SJCRH30 (cell line): ENCODE measurements at regions not wholly inside any gene's neighbourhood (a gene's known extent, or its start where the extent isn't known, plus 50 kb on each side); places are given as distances from the start of the nearest gene placed in this dataset.

Experiments used
- DNase-seq, 2 experiments: peaks; one replicate each; pipeline ENCODE4 v3.0.0-alpha.2; 2015 to 2020
- H3K27ac ChIP-seq: fragments of 250-450 bp; sonication (Bioruptor Pico); 2 replicates; pipeline ENCODE4 v1.5.1; 2020; ENCODE audit warnings: mild to moderate bottlenecking, moderate library complexity
- H3K27me3 ChIP-seq: fragments of 250-450 bp; sonication (Bioruptor Pico); 2 replicates; pipeline ENCODE4 v1.5.1; 2020; ENCODE audit warnings: mild to moderate bottlenecking, moderate library complexity
- H3K36me3 ChIP-seq: fragments of 250-450 bp; sonication (Bioruptor Pico); 2 replicates; pipeline ENCODE4 v1.5.1; 2020; ENCODE audit warnings: mild to moderate bottlenecking, moderate library complexity
- H3K4me1 ChIP-seq: fragments of 250-450 bp; sonication (Bioruptor Pico); 2 replicates; pipeline ENCODE4 v1.5.1; 2020; ENCODE audit warnings: mild to moderate bottlenecking, moderate library complexity
- H3K4me3 ChIP-seq: fragments of 250-450 bp; sonication (Bioruptor Pico); 2 replicates; pipeline ENCODE4 v1.5.1; 2020; ENCODE audit warnings: mild to moderate bottlenecking, moderate library complexity
- H3K9me3 ChIP-seq: fragments of 250-450 bp; sonication (Bioruptor Pico); replicated peaks from 2 replicates; pipeline ENCODE4 v1.5.1; 2020; ENCODE audit warnings: mild to moderate bottlenecking, moderate library complexity

DNA sequence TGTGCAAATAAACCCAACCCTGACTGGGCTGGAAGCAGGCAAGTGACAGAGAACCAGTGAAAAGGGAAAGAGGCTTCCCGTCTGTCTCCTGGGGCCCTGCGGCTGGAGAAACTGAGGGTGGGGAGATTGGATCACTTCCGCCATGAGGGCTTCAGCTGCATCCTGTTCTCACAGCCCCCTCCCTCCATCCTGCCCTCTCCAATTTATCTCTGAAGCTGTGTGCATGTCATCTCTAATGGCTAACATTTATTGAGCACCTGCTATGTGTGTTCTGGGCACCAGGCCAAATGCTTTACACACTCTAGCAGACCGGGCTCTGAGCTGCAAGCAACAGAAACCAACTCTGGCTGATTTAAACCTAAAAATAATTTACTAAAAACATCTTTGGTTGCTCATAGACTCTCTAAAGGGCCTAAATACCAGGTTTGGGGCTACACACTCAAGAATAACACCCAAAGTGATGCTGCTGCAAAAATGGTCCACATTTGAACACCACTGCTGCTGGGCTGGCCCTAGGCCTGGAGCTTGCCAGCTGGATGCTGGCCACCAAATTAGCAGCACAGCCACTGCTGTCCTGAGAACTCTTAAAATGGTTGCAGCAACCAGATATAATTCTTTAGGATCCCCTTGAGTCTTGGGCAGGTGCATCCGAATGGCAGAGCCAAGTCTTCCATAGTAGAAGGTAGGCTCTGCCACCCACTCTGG is 123.6 kb upstream of the LRFN2 start:
- Histone ChIP-seq H3K36me3 (no peaks in the 10 kb centered on the region), H3K9me3 (no peaks in the 10 kb centered on the region), H3K4me3 (no peak overlapping the region), H3K27me3 (0 out of 2 replicates have a peak, but pooled peaks cover 3% of the 10 kb centered on the region), H3K27ac (no peak overlapping the region), H3K4me1 (no peaks in the 10 kb centered on the region)
- DNase-seq: peak in 1 of 2 experiments; percentile 5

DNA sequence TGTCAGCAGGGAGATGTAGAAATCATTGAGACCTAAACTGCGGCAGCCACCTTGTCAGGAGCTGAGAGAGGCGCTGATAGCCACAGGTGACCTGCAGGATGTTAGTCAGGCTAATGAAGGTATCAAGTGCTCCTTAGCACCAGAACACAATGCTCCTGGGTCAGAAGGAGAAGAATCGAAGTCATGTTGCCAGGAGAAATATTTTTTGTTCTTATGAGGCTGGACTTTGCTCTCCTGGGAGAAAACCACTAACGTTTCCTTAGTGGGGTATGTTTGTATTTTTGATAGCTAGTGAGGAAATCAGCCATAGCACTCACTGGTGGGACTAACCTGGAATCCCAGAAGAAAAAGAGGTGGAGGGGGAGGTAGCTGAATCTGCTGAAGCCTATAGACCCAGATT is 120.9 kb upstream of the LRFN2 start:
- Histone ChIP-seq H3K4me1 (no peaks in the 10 kb centered on the region), H3K36me3 (no peaks in the 10 kb centered on the region), H3K4me3 (no peak overlapping the region), H3K9me3 (no peaks in the 10 kb centered on the region), H3K27ac (no peak overlapping the region), H3K27me3 (0 out of 2 replicates have a peak, but pooled peaks cover 3% of the 10 kb centered on the region)
- DNase-seq: no peak

DNA sequence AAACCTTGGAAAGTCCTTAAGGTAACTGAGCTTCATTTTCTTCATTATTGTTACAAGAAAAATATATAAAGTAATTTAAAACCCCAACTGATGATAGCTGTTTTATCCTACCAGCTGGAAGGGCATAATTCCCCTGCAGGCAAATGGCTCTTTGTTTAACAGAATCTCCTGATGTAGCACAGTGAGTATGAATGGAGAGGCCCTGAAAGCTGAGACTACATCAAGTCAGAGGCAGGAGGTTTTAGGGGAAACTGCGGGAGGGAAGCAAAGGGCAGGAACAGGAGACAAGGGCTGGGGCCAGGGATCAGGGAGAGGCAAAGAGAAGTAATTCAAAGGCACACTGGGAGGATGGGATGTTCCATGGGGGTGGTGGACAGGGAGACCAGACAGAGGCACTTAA is 119.0 kb upstream of the LRFN2 start:
- Histone ChIP-seq H3K36me3 (no peaks in the 10 kb centered on the region), H3K27ac (no peak overlapping the region)

DNA sequence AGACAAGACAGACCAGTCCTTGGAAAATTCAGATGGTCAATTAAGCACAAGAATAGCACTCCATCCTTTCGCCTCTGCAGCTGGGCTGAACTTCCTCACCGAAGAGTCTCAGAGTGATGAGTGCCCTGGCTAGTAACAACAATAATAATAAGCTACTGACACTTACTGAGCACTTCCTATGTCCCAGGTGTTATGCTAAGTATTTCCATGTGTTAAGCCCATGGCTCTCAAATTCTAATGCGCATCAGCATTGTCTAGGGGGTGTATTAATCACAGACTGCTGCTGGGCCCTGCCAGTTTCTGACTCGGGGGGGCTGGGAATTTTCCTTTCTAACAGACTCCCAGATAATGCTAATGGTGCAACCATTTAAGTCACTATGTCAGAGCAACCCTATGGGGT is 118.2 kb upstream of the LRFN2 start:
- no peaks in the 10 kb centered on the region for H3K9me3 ChIP-seq
- 0 out of 2 replicates have a peak, but pooled peaks cover 3% of the 10 kb centered on the region for H3K27me3 ChIP-seq
- H3K4me3 ChIP-seq: no peak overlapping the region
- H3K27ac ChIP-seq: no peak overlapping the region
- H3K36me3 ChIP-seq: no peaks in the 10 kb centered on the region
- H3K4me1 ChIP-seq: no peaks in the 10 kb centered on the region
- DNase-seq: no peak

More for the DNA sequence above, 119.0 kb upstream of the LRFN2 start:
- Histone ChIP-seq H3K27me3 (0 out of 2 replicates have a peak, but pooled peaks cover 3% of the 10 kb centered on the region), H3K9me3 (no peaks in the 10 kb centered on the region), H3K4me3 (no peak overlapping the region), H3K4me1 (no peaks in the 10 kb centered on the region)
- DNase-seq: no peak

DNA sequence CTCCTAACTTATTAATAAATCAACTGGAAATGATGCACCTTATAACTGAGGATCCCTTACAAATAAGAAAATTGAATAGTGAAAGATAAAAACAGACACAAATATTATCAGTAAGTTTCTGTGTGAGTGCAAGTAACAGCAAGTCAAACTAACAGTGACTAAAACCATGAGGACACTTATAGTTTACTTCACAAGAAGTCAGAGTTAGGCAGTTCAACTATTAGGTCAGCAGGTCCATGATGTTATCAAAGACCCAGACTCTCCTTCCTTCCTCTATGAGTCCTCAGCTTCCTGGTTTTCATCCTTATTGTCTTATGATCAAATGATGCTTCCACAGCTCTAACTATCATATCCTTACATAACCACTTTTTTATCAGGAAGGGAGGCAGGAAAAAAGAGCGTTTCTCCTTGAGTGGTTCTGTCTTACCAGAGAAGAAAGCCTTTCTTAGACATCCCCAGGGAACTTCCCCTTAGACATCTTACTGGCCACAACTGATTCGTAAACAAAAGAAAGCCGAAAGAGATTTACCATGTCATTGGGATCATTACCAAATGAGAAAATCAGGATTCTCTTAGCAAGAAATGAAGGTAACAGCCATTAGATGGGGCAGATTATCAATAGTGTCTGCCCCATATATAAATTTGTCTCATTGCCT is 114.3 kb upstream of the LRFN2 start:
- 0 out of 2 replicates have a peak, but pooled peaks cover 3% of the 10 kb centered on the region for H3K27me3 ChIP-seq
- no peak overlapping the region for H3K4me3 ChIP-seq
- no peak for DNase-seq
- no peak overlapping the region for H3K27ac ChIP-seq
- H3K9me3 ChIP-seq: no peaks in the 10 kb centered on the region
- no peaks in the 10 kb centered on the region for H3K4me1 ChIP-seq
- H3K36me3 ChIP-seq: no peaks in the 10 kb centered on the region

DNA sequence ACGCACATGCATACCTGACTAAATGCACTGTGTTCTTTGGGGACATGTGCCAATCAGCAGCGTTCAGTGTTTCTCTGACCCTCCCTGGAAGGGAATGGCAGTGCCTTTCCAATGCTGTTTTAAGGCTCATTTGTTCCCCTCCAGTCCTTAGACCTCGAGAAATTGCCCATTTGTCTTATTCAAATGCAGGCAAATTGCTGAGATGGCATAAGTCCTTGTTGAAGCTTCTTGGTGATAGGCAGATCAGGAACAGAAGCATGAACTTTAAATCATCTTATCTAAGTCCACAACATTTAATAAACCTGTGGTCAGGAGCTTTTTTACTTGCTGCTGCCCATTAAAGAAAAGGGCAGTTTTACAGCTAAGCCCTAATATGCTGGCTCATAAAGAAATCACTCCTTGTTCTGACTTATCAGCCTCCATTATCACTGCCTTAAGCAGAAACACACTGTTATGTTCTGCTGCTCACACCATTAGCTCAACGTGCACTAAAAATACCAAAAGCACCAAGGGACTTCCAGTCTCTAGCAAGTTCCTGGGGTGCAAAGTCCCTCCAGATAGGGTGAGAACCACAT is 112.9 kb upstream of the LRFN2 start:
- no peaks in the 10 kb centered on the region for H3K4me1 ChIP-seq
- H3K4me3 ChIP-seq: no peak overlapping the region
- DNase-seq: no peak
- H3K27ac ChIP-seq: no peak overlapping the region
- H3K36me3 ChIP-seq: no peaks in the 10 kb centered on the region
- no peaks in the 10 kb centered on the region for H3K9me3 ChIP-seq
- H3K27me3 ChIP-seq: no peaks in the 10 kb centered on the region

DNA sequence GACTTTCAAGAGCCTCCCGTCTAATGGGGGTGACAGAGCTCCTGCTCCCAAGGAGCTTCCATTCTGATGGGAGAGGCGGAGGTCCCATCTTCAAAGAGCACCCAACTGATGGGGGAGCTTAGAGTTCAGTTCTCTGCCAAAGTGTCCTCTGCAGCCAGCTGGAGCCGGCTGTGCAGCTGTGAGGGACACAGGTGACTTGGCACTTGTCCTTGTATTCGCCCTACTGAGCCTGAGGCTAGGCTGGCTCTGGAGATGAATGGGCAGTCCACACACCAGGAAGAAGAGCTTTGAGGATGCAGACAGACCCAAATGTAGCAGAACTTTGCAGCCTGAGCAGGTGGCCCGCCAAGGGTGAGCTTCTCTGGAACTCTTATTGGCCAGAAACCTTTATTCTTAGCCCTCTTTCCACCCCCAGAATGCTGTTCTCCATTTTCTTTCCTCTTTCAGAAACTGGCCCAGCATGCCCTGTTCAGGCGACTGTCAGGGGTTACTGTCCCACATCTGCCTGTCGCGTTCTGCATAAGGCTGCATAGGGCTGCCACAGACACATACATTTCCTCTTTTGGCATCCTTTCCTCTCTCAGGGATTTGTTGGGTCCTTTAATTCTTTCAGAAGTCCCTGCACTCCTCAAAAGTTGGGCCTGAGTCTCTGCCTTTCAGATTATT is 108.7 kb upstream of the LRFN2 start:
- Histone ChIP-seq H3K9me3 (no peaks in the 10 kb centered on the region), H3K27ac (no peak overlapping the region), H3K27me3 (no peaks in the 10 kb centered on the region), H3K36me3 (no peaks in the 10 kb centered on the region), H3K4me1 (no peaks in the 10 kb centered on the region), H3K4me3 (no peak overlapping the region)
- no peak for DNase-seq

DNA sequence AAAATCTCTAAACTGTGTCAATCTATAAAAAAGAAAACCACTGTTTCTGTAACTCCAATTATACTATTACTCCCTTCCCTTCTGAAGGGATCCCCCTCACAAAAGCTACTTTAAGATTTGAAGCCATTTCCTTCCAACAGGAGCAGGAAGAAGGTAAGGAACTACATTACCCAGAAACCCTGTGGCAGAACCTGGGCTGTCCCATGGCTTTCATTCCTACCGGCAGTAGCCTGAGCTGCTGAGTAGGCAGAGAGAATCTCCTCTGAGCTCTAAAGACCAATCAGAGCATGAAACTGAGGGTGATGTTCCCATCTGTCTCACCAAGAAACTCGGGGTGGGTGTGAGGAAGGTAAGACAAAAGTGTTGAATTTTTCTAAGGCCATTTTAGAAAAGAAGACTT is 108.0 kb upstream of the LRFN2 start:
- H3K36me3 ChIP-seq: no peaks in the 10 kb centered on the region
- no peak overlapping the region for H3K27ac ChIP-seq
- no peaks in the 10 kb centered on the region for H3K4me1 ChIP-seq
- H3K27me3 ChIP-seq: no peaks in the 10 kb centered on the region
- no peaks in the 10 kb centered on the region for H3K9me3 ChIP-seq
- no peak overlapping the region for H3K4me3 ChIP-seq
- no peak for DNase-seq

DNA sequence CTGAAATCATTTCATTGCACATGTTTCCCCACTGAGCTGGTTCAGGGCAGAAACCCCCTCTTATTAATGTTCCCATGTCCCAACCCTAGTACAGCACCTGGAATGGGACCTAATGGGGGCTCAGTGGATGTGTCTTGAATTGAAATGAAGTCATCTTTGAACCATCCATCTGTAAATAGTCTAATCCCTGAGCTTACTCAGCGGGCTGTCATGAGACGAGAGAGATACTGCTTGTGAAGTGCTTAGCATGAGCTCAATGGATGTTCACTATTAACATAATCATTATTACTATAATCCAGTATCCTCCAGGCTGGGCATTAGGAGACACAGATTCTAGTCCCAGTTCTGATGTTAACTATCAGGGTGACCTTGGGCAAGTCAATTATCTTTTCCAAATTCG is 106.6 kb upstream of the LRFN2 start:
- DNase-seq: no peak
- no peak overlapping the region for H3K4me3 ChIP-seq
- no peaks in the 10 kb centered on the region for H3K36me3 ChIP-seq
- H3K27me3 ChIP-seq: no peaks in the 10 kb centered on the region
- H3K9me3 ChIP-seq: no peaks in the 10 kb centered on the region
- no peaks in the 10 kb centered on the region for H3K4me1 ChIP-seq
- H3K27ac ChIP-seq: no peak overlapping the region

DNA sequence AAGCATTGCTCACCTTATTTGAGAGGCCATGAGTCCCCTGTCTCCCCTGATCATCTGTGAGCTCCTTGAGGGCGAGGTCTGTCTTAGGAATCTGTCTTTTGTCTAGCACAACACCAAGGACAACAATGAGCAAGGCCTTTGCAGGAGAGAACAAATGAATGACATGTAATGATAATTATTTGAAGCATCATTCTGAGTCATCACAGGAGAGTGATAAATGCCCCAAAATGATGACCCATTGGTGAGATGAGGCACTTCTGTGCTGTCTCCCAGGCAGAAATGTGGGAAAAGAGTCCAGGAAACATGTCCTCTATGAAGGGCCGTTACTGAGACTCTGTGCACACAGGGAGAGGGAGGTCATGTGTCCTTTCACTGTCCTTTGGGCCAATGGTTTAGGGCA is 105.2 kb upstream of the LRFN2 start:
- no peak overlapping the region for H3K4me3 ChIP-seq
- H3K27ac ChIP-seq: no peak overlapping the region
- DNase-seq: no peak
- no peaks in the 10 kb centered on the region for H3K36me3 ChIP-seq
- H3K27me3 ChIP-seq: no peaks in the 10 kb centered on the region
- H3K9me3 ChIP-seq: no peaks in the 10 kb centered on the region
- H3K4me1 ChIP-seq: no peaks in the 10 kb centered on the region

DNA sequence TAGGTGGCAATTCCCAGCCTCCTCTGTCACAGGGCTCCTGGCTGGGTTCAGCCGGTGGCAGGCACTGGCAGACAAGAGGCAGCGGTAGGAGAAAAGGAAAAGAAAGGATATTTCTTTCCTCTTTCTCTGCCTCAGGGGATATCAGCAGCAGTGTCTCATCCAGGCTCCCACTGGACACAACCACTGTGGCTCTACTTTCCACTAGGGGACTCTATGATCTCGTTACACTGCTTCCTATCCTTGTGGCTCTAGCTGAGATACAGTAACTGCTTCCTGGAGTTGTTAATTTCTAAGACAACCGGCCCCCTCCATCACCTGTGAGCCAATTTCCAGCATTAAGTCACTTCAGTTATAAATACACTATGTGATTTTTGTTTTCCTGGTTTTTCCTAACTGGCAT is 102.0 kb upstream of the LRFN2 start:
- H3K36me3 ChIP-seq: no peaks in the 10 kb centered on the region
- H3K9me3 ChIP-seq: no peaks in the 10 kb centered on the region
- no peak overlapping the region for H3K4me3 ChIP-seq
- DNase-seq: no peak
- no peaks in the 10 kb centered on the region for H3K27me3 ChIP-seq
- H3K4me1 ChIP-seq: no peaks in the 10 kb centered on the region
- no peak overlapping the region for H3K27ac ChIP-seq

DNA sequence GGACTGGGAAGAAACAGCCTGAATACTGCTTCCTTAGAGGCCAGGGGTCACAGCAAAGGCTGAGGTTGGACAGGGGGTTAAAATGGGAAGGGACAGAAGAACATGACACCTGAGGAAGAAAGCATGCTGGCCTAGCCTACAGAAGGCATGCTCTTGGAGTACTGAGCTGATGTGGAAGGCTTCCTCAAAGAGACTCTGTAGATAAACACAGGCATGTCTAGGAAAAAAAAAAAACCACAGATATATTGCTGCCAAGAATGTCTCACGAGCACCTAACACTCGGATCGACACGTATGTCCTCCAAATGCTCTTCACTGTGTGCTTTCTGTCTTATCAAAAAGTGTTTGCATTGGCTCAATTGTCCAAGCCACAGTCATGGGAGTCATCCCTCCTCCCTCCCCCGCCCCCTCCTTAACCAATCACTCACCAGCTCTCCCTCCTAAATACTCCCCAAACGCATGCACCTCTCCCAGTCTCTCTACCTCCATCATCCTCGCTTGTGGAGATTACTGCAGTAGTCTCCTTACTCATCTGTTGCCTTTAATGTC is 101.1 kb upstream of the LRFN2 start:
- H3K9me3 ChIP-seq: no peaks in the 10 kb centered on the region
- no peaks in the 10 kb centered on the region for H3K4me1 ChIP-seq
- no peak for DNase-seq
- H3K4me3 ChIP-seq: no peak overlapping the region
- no peaks in the 10 kb centered on the region for H3K27me3 ChIP-seq
- H3K36me3 ChIP-seq: no peaks in the 10 kb centered on the region
- no peak overlapping the region for H3K27ac ChIP-seq

DNA sequence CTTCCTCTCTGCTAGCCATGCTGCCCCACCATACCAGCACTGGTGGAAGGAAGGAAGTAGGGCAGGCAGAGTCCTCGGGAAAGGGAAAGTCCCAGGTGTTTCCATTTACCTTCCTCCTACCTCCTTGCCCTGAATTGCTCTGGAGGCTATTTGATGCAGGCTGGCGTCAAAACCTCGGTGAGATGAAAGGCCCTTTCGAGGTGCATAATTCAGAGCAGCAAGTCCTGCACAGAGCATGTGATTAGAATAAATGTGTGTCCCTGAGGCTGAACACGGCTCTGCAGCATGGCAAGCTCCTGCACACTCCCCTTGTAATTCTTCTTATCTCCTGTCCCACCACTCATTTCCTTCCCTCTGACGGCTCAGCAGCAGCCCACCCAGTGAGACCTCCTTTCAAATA is 98.7 kb upstream of the LRFN2 start:
- no peaks in the 10 kb centered on the region for H3K4me1 ChIP-seq
- no peak for DNase-seq
- no peaks in the 10 kb centered on the region for H3K9me3 ChIP-seq
- H3K36me3 ChIP-seq: no peaks in the 10 kb centered on the region
- no peaks in the 10 kb centered on the region for H3K27me3 ChIP-seq
- H3K27ac ChIP-seq: no peak overlapping the region
- no peak overlapping the region for H3K4me3 ChIP-seq

DNA sequence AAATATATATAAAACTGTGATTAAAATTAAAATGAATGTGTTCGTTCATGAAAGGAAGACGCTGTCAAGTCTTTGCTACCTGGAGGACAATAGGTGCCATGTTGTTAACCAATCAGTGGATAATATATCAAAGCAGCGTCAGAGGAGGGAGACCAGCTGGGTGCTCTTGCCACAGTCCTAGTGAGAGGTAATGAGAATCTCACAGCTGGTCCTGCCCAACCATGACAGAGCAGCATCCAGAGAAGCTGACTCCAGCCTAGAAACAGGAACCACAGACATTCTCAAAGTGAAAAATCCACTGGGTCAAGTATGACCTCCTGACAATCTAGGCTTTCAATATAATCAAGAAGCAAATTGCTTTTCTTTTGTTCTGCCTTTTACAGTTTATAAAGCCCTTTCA is 94.5 kb upstream of the LRFN2 start:
- Histone ChIP-seq H3K27ac (no peak overlapping the region), H3K27me3 (no peaks in the 10 kb centered on the region; the same call in 1 of the 2 replicates), H3K4me3 (no peak overlapping the region), H3K4me1 (no peaks in the 10 kb centered on the region), H3K9me3 (no peaks in the 10 kb centered on the region), H3K36me3 (no peaks in the 10 kb centered on the region)
- DNase-seq: no peak

DNA sequence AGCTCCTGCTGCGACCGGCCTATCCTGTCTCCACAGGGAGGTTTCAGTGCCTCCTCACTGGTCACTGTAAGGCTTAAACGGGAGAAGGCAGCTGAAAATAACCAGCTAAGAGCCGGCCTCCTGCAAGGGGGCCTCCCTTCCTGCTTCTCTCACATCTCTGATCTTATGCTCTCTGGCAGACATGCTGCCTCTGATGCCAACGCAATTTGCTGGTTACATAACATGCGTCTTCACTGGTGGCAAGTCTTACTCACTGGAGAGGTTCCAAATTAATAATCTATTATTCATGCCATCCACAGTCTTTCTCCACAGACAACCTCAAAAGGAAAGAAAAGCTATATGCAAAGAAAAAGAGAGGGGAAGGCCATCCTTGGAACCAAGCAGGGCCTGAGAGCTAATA is 91.8 kb upstream of the LRFN2 start:
- Histone ChIP-seq H3K9me3 (no peaks in the 10 kb centered on the region), H3K4me3 (no peak overlapping the region), H3K36me3 (no peaks in the 10 kb centered on the region), H3K4me1 (no peaks in the 10 kb centered on the region), H3K27me3 (no peaks in the 10 kb centered on the region; the same call in 1 of the 2 replicates), H3K27ac (no peak overlapping the region)
- DNase-seq: no peak
